GM12865 (cell line): ENCODE measurements at regions not wholly inside any gene's neighbourhood (a gene's known extent, or its start where the extent isn't known, plus 50 kb on each side); places are given as distances from the start of the nearest gene placed in this dataset.

Source experiments
- DNase-seq: peaks from one replicate; pipeline ENCODE4 v3.0.0; 2010; ENCODE audit warnings: low read depth
- H3K4me3 ChIP-seq: 2 replicates; pipeline ENCODE4 v1.5.1; 2011; ENCODE audit warnings: mild to moderate bottlenecking, low read depth, low read length, control low read depth
- CTCF ChIP-seq: IDR thresholded peaks from 2 replicates; pipeline ENCODE4 v1.5.1; 2011; ENCODE audit warnings: low read length, control low read depth, low read depth, inconsistent platforms; ENCODE audit not compliant: insufficient read depth; ENCODE audit errors: missing control alignments

DNA sequence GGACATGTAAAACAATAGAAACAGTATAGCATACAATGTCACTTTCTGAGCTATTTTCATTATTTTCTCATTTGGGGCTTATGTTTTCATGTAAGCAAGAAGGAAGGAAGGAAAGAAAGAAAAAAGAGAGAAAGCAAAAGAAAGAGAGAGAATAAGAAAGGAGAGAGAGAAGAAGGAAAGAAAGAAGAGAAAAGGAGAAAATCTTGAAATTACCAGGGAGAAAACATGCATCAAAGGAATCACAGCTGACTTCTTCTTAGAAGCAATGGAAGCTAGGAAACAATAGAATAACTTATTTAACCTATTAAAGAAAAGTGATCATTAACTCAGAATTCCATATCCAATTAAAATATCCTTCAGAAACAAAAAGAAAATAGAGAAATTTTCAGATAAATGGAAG, 471.5 kb downstream of the OCA2 start:
- no peak overlapping the region for H3K4me3 ChIP-seq
- TF ChIP-seq CTCF, result no peak
- DNase-seq, result no peak

DNA sequence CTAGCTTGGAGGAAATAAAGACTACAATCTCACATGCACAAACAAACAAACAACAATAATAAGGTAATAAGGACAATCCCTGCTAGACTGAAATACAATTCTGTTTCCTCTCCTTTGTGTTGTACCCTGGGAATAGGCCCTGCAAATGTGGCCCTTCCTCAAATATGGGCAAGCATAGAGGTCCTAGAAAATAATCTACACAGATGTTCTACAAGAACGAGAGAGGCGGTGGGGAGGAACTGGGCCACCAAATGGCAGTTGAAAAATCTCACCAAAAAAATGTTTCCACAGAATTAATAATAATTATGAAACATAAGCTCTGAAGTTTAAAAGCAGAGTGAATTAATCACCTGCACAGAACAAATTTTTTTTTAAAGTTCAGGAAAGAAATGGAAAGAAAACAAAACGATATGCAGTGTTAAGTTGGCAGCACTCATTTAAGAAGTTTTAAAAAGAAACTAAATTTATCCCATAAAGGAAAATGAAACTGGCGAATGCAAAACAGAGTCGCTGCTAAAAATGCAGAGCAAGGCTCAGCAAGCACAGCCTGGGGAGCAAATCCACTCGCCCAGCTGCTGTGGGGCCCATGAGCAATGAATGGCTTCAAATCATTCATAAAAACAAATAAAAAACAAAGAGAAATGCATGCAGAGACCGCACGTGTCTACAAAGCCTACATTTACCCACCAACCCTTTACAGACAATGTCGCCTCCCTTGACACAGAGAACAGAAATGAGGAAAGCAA, 475.4 kb downstream of the OCA2 start:
- peak; percentile 3 for DNase-seq
- no peak overlapping the region for H3K4me3 ChIP-seq
- no peak for TF ChIP-seq CTCF

- no peak overlapping the region for H3K4me3 ChIP-seq
- TF ChIP-seq CTCF, result no peak
- DNase-seq, result no peak
Measured at GRCh38 chr15:27623149-27623548, 476.0 kb downstream of the OCA2 start.

DNA sequence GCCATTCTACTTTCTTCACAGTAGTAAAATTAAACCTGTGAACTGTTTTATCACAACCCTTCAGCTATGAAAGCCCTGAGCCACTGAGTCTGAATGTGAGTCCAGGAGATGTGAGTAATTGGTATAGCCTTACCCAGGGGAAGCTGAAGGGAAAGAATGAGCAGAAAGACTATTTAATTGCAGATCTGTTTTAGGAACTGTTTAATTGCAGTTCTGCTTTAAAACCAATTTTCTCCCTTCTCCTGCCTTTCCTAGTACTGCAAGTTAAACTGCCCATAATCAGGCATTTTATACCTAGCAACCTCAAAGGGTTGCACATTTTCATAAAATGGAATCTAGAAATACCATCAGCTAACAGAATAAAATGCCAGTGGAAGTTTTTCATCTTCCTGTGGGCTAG, 476.7 kb downstream of the OCA2 start:
- TF ChIP-seq CTCF, result no peak
- DNase-seq, result no peak
- H3K4me3 ChIP-seq, result no peak overlapping the region

DNA sequence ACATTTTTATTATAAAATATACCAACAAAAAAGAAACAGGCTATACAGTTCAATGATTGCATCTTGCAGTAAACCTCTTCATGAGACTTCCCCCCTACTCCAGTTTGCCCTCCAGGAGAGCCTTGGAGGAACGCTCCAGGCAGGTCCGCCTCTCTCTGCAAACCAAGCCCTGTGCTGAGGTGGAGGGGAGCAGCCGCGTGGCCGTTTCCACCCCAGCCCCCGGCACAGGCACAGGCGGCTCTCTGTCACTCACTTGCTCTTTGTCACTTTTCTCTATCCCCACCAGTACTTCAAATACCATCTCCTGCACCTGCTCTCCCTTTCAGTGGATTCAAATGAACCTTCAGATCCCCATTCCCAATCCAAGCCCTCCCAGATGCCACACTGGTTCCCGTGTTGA, 479.9 kb downstream of the OCA2 start:
- H3K4me3 ChIP-seq, result no peak overlapping the region
- no peak for TF ChIP-seq CTCF
- DNase-seq, result no peak

DNA sequence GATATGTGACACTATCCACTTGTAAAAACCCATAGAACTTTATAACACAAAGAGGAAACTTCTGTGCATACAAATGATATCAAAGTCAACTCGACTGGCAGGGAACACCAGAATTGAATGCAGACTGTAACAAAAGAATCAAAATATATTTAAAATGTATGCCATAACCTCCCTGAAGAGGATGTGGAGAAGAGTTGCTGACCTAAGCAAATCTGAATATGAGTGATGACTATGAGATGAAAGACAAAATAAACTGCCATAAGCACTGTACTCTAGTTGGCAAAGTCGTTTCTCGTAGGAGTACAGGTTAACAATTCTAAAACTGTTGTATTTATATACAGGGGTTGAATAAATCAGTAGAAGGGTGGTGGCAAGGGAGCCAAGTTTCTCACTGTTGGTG, 482.1 kb downstream of the OCA2 start:
- TF ChIP-seq CTCF, result no peak
- H3K4me3 ChIP-seq, result no peak overlapping the region
- no peak for DNase-seq

- no peak for TF ChIP-seq CTCF
- no peak for DNase-seq
- H3K4me3 ChIP-seq, result no peak overlapping the region
Measured at GRCh38 chr15:27608248-27608647, 490.9 kb downstream of the OCA2 start.
